GM12872 (cell line): ENCODE measurements at regions not wholly inside any gene's neighbourhood (a gene's known extent, or its start where the extent isn't known, plus 50 kb on each side); places are given as distances from the start of the nearest gene placed in this dataset.
A peak's percentile ranks its signal among the peaks of the same experiment; 100 is the strongest.

Source experiments
- TF ChIP-seq, protein P1 (sequence below): IDR thresholded peaks from 3 replicates; pipeline ENCODE4 v1.5.1; 2011; ENCODE audit warnings: low read depth, mild to moderate bottlenecking, low read length, moderate library complexity; ENCODE audit not compliant: insufficient read depth

DNA sequence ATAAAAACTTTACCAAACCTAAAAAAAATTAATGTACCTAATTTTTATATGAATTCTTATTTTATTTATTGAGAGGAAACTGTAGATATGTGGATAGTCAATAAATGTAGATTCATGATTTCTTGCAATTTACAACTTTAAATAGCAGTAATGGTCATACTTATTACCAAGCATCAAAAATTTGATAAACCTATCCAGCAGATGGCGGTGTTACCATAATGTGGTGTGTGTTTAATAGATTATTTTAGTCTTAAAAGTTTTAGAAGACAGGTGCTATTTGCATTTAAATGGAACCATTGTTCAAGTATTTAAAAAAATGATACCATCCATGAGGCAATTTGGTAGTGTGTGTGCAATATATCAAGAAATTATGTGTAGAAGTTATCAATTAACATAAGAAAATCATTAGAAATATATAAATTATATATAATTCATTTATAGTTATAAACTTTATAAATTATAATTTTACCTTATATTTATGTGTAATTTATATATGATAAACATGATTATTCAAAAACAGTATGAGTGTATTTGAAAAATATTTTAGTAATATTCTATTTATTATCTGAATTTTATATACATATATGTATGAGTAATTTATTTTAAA lies 176.0 kb upstream of the BCHE start:
- TF ChIP-seq, protein P1, sequence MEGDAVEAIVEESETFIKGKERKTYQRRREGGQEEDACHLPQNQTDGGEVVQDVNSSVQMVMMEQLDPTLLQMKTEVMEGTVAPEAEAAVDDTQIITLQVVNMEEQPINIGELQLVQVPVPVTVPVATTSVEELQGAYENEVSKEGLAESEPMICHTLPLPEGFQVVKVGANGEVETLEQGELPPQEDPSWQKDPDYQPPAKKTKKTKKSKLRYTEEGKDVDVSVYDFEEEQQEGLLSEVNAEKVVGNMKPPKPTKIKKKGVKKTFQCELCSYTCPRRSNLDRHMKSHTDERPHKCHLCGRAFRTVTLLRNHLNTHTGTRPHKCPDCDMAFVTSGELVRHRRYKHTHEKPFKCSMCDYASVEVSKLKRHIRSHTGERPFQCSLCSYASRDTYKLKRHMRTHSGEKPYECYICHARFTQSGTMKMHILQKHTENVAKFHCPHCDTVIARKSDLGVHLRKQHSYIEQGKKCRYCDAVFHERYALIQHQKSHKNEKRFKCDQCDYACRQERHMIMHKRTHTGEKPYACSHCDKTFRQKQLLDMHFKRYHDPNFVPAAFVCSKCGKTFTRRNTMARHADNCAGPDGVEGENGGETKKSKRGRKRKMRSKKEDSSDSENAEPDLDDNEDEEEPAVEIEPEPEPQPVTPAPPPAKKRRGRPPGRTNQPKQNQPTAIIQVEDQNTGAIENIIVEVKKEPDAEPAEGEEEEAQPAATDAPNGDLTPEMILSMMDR: peak; percentile 26; the same call in 1 of the 3 replicates

DNA sequence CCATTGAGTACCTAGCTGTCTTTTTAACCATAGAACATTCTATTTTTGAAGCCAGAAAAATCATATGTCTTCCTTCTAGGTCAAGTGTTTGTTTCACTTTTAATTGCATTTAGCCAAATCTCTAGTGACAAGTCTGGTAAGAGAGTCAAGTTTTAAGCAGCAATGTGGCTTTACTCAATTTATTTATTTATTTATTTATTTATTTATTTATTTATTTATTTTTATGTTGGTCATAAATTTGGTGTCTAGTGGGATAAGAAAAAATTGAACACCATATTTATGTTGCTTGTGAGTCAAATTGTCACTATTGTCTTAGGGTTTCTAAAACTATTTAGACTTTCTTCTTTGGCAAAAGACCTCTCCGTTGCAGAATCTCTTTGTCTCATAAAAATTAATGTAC lies 174.5 kb upstream of the BCHE start:
- TF ChIP-seq, protein P1: no peak

DNA sequence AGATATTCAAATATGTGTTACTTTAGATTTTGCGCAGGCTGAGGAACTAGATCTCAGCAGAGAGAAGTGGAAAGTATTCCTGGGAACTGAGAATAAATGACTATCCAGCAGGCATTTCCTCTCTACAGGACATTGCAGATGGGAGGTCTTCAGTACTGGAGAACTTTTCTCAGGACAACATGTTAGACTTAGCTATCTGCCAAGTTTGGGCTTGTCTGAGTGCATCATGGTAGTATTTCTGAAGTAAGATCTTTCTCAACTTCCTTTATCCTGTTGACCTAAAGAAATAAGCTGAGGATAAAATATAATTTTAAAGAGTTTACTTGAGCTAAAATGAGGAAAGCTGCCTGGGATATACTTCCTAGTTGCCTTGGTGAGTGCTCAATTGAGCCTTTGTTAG lies 167.9 kb upstream of the BCHE start:
- TF ChIP-seq, protein P1: no peak

GRCh38 chr3:165994293-165994692 lies 157.1 kb upstream of the BCHE start:
- TF ChIP-seq, protein P1: no peak

DNA sequence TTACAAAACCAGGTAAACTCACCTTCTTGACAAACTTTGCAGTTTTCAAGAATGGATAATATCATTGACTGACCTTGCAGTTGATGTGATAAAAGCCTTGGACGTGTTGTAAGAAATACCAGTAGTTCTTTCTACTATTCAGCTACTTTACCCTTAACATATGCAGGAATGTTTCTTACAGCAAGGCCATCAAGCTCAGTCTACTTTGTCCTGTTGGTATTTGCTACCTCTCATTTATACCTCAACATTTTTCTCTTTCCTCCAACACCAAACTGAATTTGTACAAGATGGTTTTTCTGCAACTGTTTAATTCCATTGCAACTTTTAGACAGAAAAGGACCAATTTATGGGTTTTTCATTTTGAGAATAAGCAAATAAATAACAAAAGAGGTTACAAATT lies 147.4 kb upstream of the BCHE start:
- TF ChIP-seq, protein P1: no peak

DNA sequence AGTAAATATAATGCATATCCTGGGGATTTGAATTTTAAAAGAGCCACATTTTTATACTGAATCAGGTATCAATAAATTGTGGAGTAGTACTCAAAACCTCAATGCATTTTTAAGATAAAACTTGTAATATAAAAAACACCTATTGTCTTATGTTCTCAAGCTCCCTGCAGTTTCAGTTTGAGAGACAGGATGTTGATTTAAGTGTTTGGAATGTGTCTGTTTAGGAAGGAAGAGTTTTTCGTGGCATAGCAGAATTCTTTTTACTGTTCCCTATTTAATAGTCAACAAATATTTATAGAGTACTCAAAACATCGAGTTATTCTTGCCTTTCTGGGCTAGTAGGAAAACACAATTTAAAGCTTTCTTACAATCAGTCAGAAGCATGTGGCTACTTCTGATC lies 146.1 kb upstream of the BCHE start:
- TF ChIP-seq, protein P1: no peak

DNA sequence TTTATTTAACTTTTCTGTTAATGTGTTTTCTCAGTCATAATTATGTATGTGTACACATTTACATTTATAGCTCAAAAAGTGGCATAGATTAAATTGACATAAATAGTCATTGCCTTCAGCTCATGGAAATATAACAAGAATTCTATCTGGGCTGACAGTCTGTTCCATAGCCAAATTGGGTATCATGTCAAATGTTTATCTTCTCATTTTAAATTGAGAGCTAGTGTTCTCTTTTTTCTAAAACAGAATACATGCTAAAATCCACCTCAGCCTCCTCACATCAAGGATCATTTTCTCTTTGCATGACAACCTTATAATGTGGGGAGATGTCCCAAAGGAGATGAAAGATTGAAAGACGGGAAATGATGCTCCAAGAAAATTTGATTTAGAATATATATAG lies 144.1 kb upstream of the BCHE start:
- TF ChIP-seq, protein P1: no peak
